GM20431 (cell line): ENCODE measurements at regions not wholly inside any gene's neighbourhood (a gene's known extent, or its start where the extent isn't known, plus 50 kb on each side); places are given as distances from the start of the nearest gene placed in this dataset.

ENCODE experiments used
- in situ Hi-C: fragments of 300-500 bp; cut with MseI, MboI; formaldehyde crosslinking; loops from one replicate; pipeline ENCODE4 v1.15.0; 2020; ENCODE audit warnings: low sequenced_read_pairs; ENCODE audit not compliant: unreplicated experiment

DNA sequence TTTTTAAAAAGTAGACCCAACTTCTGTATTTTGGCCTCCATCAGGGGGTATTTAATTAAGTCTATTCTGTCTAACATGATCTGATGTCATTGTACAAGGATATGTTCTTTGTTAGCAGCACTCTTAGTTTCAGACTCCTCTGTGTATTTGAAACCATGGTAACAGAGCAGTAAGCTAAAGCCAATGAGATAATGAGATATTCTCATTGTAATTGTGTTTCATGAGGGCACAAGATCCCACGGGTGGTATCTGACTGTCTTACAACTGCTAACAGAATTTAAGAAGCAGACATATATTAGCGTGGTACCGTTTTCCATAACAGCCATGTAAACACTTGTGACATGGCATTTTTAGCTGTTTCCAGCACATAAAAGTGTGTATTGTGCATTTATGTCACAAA lies 251.2 kb upstream of the VEPH1 start:
- in situ Hi-C loops: no loop called here

DNA sequence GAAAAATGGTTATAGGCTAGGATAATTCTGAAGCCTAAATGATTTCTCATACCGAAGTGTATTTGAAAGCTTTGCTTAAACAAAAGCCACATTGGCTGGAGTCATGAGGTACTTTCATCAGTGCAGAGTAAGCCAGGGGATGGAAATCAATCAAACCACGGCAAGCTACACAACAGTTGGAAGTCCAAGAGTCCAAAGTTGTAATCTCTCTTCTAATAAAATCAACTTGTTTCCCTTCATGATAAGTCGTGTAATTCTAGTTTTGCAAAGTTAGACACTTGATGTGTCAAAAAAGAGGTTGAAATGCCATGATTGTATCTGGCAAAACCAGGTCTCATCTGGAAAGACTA lies 250.5 kb upstream of the VEPH1 start:
- in situ Hi-C loops: no loop called here

GRCh38 chr3:157752956-157753786 lies 250.0 kb upstream of the VEPH1 start:
- in situ Hi-C loops: no loop called here

- in situ Hi-C loops: no loop called here
These were observed 249.3 kb upstream of the VEPH1 start for GRCh38 chr3:157752554-157752953.

DNA sequence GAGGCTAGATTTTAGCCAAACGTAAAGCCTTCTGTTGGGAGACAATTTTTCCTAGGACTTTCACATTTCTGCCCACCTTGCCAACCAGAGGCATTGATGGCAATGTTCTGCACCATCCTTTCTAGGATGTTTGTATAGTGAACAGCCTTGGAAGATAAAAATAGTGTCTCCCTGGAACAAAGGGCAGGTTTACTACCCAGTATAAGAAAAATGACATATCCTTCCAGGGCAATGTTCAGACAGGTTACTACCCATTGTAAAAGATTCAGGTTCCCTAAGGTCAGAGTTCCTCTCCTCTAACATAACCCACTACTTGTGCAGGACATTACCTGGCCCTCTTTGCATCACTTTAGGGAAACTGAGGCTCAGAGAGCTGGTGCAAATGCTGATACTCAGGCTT lies 248.2 kb upstream of the VEPH1 start:
- in situ Hi-C loops: no loop called here

GRCh38 chr3:157746391-157746790 lies 243.2 kb upstream of the VEPH1 start:
- in situ Hi-C loops: no loop called here

- in situ Hi-C loops: no loop called here
These were observed 238.4 kb upstream of the VEPH1 start for GRCh38 chr3:157741607-157742006.

- in situ Hi-C loops: no loop called here
These were observed 235.2 kb upstream of the VEPH1 start for GRCh38 chr3:157738441-157738840.

GRCh38 chr3:157718800-157719199 lies 215.6 kb upstream of the VEPH1 start:
- in situ Hi-C loops: no loop called here

DNA sequence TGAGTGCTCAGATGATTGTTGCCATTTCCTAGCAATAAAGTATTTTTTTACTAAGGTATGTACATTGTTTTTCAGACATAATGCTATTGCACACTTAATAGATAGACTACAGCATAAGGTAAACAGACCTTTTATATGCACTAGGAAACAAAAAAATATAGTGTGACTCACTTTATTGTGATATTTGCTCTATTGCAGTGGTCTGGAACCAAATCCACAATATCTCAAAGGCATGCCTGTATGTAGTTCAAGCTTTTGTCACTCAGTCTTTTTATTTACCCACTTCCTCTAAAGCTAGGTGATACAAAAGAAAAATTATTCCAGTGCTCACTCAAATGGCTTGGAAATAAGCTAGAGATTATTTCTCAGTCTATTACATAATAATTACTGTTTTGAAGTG lies 209.9 kb upstream of the VEPH1 start:
- in situ Hi-C loops: no loop called here

- in situ Hi-C loops: no loop called here
These were observed 202.0 kb upstream of the VEPH1 start for GRCh38 chr3:157705258-157705657.

DNA sequence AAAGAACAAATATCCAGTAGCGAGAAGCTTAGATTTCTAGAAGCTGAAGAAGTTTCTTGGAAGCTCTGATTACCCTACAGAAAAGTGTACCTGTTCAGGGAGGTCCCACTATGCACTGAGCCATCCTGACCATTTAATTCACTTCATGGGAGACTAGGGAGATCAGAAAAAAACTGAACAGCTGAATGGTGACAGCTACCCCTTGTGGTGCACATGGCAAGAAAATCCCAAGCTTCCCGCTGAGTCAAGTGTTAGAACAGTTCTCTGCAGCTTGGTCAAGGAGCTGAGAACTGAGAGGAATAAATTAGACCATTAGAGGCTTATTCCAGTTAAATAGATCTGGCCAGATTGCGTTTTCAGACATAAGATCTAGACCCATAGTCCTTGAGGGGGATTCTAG lies 197.2 kb upstream of the VEPH1 start:
- in situ Hi-C loops: no loop called here

- in situ Hi-C loops: no loop called here
These were observed 192.4 kb upstream of the VEPH1 start for GRCh38 chr3:157695586-157695985.

DNA sequence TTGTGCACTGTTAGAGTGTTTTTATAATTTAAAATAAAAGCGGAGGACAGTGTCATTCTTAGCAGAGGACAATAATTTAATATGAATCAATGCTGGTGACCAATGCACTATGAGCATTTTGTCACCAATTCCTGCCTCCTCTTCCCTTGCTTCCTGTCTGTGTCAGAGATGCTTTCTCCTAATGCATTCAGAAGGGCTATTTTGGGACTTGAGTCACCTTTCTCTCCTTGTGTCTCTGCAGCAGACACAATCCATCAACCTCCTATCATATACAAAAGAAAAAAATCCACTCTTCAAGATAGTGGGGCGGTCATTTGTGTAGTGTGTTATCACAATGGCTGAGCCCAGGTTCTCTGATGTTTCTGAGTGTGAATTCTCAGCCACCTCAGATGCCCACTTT lies 191.9 kb upstream of the VEPH1 start:
- in situ Hi-C loops: no loop called here

GRCh38 chr3:157693762-157694161 lies 190.5 kb upstream of the VEPH1 start:
- in situ Hi-C loops: no loop called here

DNA sequence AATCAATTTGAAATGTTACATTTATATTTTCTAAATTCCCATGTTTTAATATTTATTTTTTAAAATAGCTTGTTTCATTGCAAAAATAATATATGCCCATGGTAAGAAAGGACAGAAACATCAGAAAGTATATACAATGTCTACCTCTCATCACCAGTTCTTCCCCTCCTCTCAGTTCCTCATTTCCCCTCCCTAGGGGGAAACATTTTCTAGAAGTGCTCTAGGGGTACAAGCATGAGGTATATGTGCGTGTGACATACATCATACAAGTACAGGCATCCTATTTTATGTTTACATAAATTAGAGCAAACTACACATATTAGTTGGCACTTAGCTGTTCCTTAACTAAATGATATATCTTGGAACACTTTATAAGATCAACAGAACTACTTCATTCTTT lies 189.3 kb upstream of the VEPH1 start:
- in situ Hi-C loops: no loop called here

DNA sequence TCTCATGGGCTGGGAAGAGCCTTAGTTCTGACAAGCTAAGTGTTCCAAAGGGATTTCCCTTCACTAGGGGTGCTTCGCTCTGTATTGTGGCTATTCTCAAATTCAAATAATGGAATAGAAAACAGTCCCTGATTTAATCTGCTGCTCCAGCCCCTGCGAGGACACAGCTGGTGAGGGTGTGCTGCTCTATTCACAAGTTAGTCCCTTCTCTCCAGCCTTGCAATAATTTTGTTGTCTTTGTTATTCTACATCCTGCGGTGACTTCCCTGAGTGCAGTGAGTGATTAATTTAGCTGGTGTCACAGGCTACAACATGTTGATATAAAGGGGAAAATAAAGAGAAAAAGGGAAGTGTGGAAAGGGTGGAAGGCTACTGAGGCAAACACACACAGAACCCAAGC lies 180.5 kb upstream of the VEPH1 start:
- in situ Hi-C loops: no loop called here

DNA sequence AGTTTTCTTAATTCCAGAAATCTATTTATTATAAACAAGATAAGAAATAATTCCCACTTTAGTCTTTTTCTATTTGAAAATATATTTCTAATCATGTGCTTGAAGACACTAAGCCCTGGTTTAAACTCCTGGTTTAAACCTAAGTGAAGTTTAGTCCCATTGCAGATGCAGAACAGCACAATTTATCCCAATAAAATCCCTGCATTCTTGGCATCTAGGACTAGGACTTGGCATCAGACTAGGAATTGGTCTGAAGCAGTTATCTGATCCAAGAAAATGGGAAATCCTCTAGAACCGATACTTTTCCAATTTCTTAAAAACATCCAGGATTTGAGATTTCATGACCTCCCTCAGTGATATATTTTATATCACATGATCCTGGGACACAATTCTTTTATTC lies 168.8 kb upstream of the VEPH1 start:
- in situ Hi-C loops: no loop called here

GRCh38 chr3:157671656-157672055 lies 168.4 kb upstream of the VEPH1 start:
- in situ Hi-C loops: no loop called here

DNA sequence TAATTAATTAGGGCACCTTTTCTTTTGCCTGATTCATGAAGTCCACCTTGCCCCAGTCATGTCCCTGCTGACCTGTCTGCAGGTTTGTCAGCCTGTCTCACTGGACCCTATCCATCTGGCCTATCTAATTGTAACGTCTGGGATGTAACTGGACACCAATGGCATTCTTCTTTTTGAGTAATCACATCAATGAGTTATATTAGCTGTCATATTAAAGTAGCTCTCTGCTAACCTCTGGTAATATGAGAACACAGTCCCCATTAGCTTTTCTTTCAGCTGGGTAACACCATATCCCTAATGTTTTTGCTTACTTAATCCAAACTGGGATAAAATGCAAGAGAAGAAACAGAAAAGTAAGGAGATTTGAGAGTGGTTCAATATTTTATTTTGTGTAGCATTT lies 166.2 kb upstream of the VEPH1 start:
- in situ Hi-C loops: no loop called here

DNA sequence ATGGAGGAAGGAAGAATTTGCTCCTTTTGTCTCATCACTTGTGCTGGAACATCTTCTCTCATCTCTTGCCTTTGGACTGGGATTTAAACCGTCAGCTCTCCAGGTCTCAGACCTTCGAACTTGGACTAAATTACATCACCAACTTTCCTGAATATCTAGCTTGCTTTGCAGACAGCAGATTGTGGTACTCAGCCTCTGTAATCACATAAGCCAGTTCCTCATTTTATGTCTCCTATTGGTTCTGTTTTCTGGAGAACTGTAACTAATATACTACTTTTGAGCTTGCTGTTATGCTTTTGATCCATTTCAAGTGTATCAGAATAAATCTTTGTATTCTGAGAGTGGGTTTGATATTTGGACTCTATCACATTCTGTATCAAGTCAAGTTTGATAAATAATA lies 164.3 kb upstream of the VEPH1 start:
- in situ Hi-C loops: no loop called here

DNA sequence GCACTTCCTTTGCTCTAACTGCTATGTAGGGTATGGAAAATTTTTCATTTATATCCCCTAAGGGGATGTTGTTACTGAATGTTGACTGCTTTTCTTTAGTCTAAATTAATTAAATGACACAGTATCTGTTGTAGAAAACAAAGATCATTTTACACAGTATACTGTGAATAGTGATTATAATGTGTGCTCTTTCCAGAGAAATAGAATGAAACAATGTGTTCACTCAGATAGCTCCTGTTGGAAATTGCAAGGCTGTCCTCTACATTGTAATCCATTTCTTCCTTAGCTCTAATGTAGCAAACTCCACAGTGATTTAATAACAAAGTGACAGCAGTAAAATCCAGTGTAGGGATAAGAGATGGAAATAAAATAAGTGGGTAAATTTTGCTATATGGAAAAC lies 159.0 kb upstream of the VEPH1 start:
- in situ Hi-C loops: no loop called here
